Activated T-helper 1 cell treated with anti-CD3 and anti-CD28 coated beads, Interleukin-12 subunit alpha, Interleukin-12 subunit beta, Interleukin-2, Interleukin-4 antibody, amounts not matched to agents 30 ng/mL and 10 ng/mL and 1 ng/mL, durations not matched to agents 14 hours and 24 hours and 36 hours (primary cell): ENCODE measurements at regions not wholly inside any gene's neighbourhood (a gene's known extent, or its start where the extent isn't known, plus 50 kb on each side); places are given as distances from the start of the nearest gene placed in this dataset.
"Not testable (repeated sequence)": the region's sequence is repeated elsewhere in the genome, so short reads cannot be mapped to it uniquely, and the experiment has no call there.

Experiments
- DNase-seq: peaks from one replicate; pipeline ENCODE4 v3.0.0; 2021; ENCODE audit warnings: low spot score
- H3K27ac Mint-ChIP-seq: one replicate; pipeline ENCODE4 v1.8.0; 2021; ENCODE audit warnings: mild to moderate bottlenecking, mixed read lengths
- H3K27me3 Mint-ChIP-seq: one replicate; pipeline ENCODE4 v1.8.0; 2022; ENCODE audit warnings: mild to moderate bottlenecking, moderate library complexity, mixed read lengths; ENCODE audit not compliant: insufficient read depth
- H3K36me3 Mint-ChIP-seq: one replicate; pipeline ENCODE4 v1.8.0; 2021; ENCODE audit warnings: low read depth, mixed read lengths
- H3K4me1 Mint-ChIP-seq: one replicate; pipeline ENCODE4 v1.8.0; 2021; ENCODE audit warnings: low read depth, mixed read lengths
- H3K4me3 Mint-ChIP-seq: one replicate; pipeline ENCODE4 v1.8.0; 2021; ENCODE audit warnings: mild to moderate bottlenecking, moderate library complexity, mixed read lengths
- H3K9me3 Mint-ChIP-seq: one replicate; pipeline ENCODE4 v1.8.0; 2021; ENCODE audit warnings: mixed read lengths
- intact Hi-C: fragments of 100-400 bp; cut with micrococcal nuclease; formaldehyde crosslinking; loops from one replicate; pipeline ENCODE4 v1.15.1; 2024

DNA sequence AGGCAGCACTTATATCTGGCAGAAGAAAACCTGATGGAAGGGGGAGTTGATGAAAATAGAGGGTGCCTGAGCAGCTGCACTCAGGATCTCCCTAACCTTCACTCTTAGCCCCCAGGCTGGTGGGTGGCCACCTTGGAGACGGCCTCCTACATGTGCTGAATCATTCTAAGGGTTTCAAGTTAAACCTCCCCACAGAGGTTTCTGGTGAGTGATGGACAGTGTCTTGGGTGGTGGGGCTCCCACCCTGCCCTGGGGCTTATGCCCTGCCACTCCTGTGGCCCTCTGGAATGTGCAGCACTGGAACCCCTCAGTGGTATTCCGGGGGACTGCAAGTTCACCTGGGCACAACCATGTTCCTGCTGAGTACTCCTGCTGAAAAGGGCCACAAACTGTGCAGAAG is 357.2 kb downstream of the CD83 start:
- peaks cover 9% of the 10 kb centered on the region for H3K4me1 Mint-ChIP-seq
- no peaks in the 10 kb centered on the region for H3K27me3 Mint-ChIP-seq
- no peak overlapping the region for H3K27ac Mint-ChIP-seq
- peaks cover 5% of the 10 kb centered on the region for H3K9me3 Mint-ChIP-seq
- intact Hi-C loops: no loop called here
- H3K4me3 Mint-ChIP-seq: no peak overlapping the region
- DNase-seq: no peak
- H3K36me3 Mint-ChIP-seq: no peaks in the 10 kb centered on the region

DNA sequence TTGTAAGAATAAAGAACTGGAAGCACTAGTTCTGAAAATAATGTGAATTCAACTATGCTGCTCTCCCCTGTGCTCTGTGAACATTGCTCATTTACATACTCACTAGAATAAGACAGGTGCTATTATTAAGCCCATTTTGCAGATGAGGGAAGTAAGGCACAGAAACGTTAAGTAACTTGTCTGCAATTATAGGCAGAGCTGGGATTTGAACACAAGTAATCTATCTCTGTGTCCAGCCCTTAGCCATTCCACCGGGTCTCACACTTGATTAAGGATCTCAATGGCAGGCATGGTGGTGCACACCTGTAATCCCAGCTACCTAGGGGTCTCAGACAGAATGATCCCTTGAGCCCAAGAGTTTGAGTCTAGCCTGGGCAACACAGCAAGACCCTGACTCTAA is 357.7 kb downstream of the CD83 start:
- Mint-ChIP-seq H3K4me3 (no peak overlapping the region), H3K36me3 (no peaks in the 10 kb centered on the region)
- intact Hi-C loops: no loop called here

DNA sequence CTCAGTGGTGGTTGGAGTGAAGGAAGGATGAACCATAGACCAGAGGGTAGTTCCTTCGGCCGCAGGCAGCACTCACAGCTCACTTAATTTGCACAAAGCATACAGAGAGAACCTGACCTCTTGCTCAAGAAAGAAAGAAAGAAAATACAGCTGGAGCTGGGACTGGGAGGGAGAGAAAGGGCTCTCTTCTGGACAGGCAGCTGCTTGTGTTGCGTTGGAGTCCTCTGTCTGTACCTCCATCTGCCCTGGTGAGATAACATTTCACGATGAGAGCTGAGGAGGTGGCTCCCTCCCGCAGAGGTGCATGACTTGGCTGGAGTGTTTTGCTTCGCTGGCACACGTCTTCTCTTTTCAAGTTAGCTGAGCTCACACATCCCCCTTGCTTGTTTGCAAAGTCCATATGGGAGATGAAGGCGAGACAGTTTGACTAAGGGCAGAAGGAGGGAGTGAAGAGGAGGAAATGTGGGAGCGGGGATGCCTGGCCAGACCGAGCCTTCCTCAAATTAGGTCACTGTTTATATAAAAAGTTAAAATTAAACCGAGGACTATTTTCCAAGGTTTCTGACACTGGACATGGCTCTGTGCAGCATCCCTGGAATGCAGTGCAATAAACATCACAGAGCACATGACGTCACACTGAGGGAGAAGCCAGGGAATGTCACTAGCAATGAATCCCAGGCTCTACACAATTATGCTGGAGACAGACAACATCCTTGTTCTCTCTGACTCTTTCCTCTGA is 359.4 kb downstream of the CD83 start:
- Mint-ChIP-seq H3K9me3 (peaks cover 10% of the 10 kb centered on the region), H3K27ac (no peak overlapping the region), H3K4me1 (peaks cover 9% of the 10 kb centered on the region), H3K36me3 (no peaks in the 10 kb centered on the region), H3K4me3 (no peak overlapping the region), H3K27me3 (no peaks in the 10 kb centered on the region)
- DNase-seq: no peak
- intact Hi-C loops: no loop called here

More for the DNA sequence above, 357.7 kb downstream of the CD83 start:
- H3K4me1 Mint-ChIP-seq: peaks cover 9% of the 10 kb centered on the region
- no peak overlapping the region for H3K27ac Mint-ChIP-seq
- DNase-seq: no peak
- peaks cover 5% of the 10 kb centered on the region for H3K9me3 Mint-ChIP-seq
- H3K27me3 Mint-ChIP-seq: no peaks in the 10 kb centered on the region

DNA sequence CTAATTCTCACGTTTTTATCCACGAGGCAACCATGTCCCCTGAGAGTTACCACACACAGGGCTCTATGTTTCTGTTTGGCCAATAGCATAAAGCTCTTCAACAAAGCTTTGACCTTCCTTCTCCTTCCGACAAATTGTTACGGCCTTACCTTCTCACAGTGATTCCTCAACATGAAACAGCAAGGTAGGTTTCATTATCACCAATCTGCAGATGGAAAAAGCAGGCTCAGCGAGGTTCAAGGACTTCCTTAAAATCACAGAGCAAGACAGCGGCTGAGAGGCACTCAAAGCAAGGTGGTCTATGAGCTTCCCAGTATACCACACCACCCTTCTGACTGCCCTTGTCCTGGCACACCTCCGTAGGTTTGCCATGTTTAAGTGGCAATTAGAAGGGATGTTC is 360.0 kb downstream of the CD83 start:
- intact Hi-C loops: no loop called here
- H3K9me3 Mint-ChIP-seq: peaks cover 10% of the 10 kb centered on the region
- H3K36me3 Mint-ChIP-seq: no peaks in the 10 kb centered on the region
- peaks cover 9% of the 10 kb centered on the region for H3K4me1 Mint-ChIP-seq
- DNase-seq: no peak
- H3K27ac Mint-ChIP-seq: no peak overlapping the region
- H3K4me3 Mint-ChIP-seq: no peak overlapping the region
- H3K27me3 Mint-ChIP-seq: no peaks in the 10 kb centered on the region

DNA sequence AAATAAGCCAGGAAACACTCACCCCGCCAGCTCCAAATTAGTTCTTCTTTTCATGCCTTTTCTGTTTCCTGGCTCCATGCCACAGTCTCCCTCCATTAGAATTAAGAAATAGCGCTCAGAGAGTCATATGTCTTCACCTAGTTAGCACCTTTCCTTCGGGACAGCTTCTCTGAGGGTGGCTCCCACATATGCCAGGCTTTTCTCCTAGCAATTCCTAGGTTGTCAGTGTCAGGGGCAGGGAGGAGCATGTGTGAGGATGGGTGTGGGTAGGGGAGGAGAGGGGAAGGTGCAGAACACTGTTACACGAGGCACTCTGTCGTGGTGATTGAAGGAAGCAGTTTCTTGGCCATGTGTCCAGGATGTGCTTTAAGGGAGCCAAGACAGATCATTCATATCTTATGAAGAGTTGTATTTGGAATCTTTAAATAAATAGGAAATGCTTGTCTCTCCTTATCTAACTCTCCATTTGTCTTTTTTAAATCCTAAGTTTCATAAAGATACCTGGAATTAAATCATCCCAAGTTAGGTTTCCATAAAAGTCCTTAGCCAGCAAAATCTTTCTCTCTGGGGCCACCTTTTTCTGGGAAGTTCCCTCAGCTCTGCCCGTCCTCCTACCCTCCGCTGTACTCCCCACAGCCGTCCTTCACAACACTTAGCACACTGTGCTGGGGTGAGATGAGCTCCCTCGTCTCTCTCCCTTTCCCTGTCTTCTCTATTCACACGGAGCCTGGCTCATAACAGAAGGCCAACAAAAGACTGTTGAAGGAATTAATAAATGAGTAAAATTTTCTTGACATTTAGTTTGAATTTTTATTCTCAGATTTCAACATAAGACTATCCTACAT is 361.0 kb downstream of the CD83 start:
- DNase-seq: no peak
- Mint-ChIP-seq H3K4me3 (no peak overlapping the region), H3K36me3 (no peaks in the 10 kb centered on the region)

DNA sequence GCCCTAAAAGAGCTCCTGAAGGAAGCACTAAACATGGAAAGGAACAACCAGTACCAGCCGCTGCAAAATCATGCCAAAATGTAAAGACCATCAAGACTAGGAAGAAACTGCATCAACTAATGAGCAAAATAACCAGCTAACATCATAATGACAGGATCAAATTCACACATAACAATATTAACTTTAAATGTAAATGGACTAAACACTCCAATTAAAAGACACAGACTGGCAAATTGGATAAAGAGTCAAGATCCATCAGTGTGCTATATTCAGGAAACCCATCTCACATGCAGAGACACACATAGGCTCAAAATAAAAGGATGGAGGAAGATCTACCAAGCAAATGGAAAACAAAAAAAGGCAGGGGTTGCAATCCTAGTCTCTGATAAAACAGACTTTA is 364.4 kb downstream of the CD83 start:
- DNase-seq, H3K4me3 Mint-ChIP-seq, H3K4me1 Mint-ChIP-seq, H3K27me3 Mint-ChIP-seq, intact Hi-C loops, H3K27ac Mint-ChIP-seq, H3K36me3 Mint-ChIP-seq: not testable (repeated sequence)
- H3K9me3 Mint-ChIP-seq: peaks cover 16% of the 10 kb centered on the region

More for the DNA sequence above, 361.0 kb downstream of the CD83 start:
- Mint-ChIP-seq H3K4me1 (peaks cover 9% of the 10 kb centered on the region), H3K9me3 (peaks cover 10% of the 10 kb centered on the region), H3K27me3 (no peaks in the 10 kb centered on the region), H3K27ac (no peak overlapping the region)
- intact Hi-C loops: no loop called here

DNA sequence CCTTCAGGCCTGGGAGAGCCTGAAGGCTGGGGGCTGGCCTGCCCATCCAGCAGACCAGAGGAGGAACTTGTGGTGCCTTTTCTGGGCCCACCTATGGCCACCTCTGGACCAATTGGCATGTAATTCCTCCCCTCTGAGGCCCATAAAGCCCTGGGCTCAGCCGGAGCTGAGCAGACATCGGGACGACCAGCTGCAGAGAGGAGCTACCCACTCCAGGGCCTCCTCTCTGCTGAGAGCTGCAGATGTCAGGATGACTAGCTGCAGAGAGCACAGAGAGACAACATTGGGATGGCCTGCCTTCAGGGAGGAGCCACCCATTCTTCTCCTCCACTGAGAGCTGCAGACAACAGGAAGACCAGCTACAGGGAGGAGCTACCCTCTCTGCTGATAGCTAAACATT is 370.1 kb downstream of the CD83 start:
- no peak overlapping the region for H3K27ac Mint-ChIP-seq
- DNase-seq: no peak
- intact Hi-C loops: no loop called here
- peaks cover 11% of the 10 kb centered on the region for H3K9me3 Mint-ChIP-seq
- H3K4me3 Mint-ChIP-seq: no peak overlapping the region
- H3K27me3 Mint-ChIP-seq: no peaks in the 10 kb centered on the region
- H3K36me3 Mint-ChIP-seq: no peaks in the 10 kb centered on the region
- no peaks in the 10 kb centered on the region for H3K4me1 Mint-ChIP-seq

DNA sequence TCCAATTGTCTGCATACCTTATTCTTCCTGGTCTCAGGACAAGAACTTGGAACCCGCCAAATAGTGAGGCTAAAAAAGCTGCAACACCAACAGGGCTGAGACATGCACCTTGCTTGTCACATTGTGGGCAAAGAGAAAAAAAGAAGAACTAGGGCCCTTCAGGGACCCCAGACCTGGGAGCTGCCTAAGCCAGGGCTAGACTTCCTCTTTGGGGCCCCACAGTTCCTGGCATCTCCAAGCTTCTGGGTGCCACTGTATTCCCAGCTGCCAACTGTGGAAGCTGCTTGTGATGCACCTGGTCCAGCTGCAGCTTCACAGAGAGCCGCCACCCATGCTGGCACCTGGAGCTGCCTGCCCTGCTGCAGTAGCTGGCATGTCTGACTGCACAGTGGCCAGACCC is 370.6 kb downstream of the CD83 start:
- Mint-ChIP-seq H3K36me3 (no peaks in the 10 kb centered on the region), H3K27ac (no peak overlapping the region), H3K4me3 (no peak overlapping the region), H3K4me1 (no peaks in the 10 kb centered on the region), H3K9me3 (peaks cover 11% of the 10 kb centered on the region), H3K27me3 (no peaks in the 10 kb centered on the region)
- intact Hi-C loops: no loop called here
- no peak for DNase-seq

DNA sequence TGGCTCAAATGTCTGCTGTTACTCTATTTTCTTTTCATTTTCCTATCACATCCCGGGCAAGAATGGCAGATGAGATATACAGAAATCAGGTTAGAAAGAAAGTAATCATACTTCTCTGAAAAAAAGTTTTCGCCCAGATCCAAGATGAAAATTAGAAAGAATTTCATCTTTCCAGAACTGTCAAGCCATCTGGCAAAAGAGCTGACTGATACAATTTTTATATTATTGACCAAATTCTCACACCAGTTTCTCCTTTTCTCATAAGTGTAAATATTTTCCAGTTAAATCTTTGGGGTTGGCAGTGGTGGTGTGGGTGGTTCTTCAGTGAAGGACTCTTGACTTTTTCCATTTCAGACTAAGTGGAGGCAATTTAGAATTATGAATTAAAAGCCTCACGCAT is 371.9 kb downstream of the CD83 start:
- H3K27me3 Mint-ChIP-seq: no peaks in the 10 kb centered on the region
- H3K4me1 Mint-ChIP-seq: no peaks in the 10 kb centered on the region
- DNase-seq: no peak
- H3K36me3 Mint-ChIP-seq: no peaks in the 10 kb centered on the region
- H3K27ac Mint-ChIP-seq: no peak overlapping the region
- intact Hi-C loops: no loop called here
- no peak overlapping the region for H3K4me3 Mint-ChIP-seq
- H3K9me3 Mint-ChIP-seq: peaks cover 11% of the 10 kb centered on the region

DNA sequence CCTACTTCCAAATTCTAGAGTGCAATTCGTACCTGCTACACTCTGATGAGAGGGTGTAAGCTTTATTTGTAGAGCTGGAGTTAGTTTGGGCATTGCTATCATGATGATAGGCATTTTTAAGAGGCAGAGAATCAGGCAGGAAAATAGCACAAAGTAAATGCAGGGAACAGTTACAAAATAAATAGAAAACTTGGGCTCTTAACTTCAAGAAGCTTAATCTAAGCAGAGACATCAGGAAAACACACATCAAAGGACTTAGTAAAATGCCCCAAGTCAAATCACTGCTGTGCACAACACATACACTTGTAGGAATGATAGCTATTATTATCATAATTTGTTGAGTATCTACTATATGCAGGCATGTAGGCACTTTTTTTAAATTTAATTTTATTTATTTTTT is 381.2 kb downstream of the CD83 start:
- intact Hi-C loops: no loop called here
- Mint-ChIP-seq H3K9me3 (peaks cover 7% of the 10 kb centered on the region), H3K27me3 (peaks cover 9% of the 10 kb centered on the region), H3K36me3 (no peaks in the 10 kb centered on the region), H3K4me3 (no peak overlapping the region), H3K4me1 (no peaks in the 10 kb centered on the region), H3K27ac (no peak overlapping the region)
- DNase-seq: no peak

DNA sequence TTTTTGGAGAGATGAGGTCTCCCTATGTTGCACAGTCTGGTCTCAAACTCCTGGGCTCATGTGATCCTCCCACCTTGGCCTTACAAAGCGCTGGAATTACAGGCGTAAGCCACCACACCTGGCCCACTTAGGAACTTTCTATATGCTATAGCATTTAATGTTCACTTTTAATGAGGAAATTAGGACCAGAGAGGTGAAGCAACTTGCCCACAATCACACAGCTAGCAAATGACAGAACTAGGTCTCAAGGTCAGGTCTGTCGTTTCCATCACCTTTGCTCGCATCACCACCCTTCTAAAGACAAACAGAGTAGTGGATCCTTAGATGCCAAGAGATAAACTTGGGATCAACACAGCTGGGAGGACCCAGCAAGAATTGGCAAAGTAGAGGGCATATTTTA is 381.7 kb downstream of the CD83 start:
- Mint-ChIP-seq H3K4me1 (no peaks in the 10 kb centered on the region), H3K27me3 (peaks cover 9% of the 10 kb centered on the region), H3K4me3 (no peak overlapping the region), H3K27ac (no peak overlapping the region), H3K36me3 (no peaks in the 10 kb centered on the region), H3K9me3 (peaks cover 7% of the 10 kb centered on the region)
- no peak for DNase-seq
- intact Hi-C loops: no loop called here

DNA sequence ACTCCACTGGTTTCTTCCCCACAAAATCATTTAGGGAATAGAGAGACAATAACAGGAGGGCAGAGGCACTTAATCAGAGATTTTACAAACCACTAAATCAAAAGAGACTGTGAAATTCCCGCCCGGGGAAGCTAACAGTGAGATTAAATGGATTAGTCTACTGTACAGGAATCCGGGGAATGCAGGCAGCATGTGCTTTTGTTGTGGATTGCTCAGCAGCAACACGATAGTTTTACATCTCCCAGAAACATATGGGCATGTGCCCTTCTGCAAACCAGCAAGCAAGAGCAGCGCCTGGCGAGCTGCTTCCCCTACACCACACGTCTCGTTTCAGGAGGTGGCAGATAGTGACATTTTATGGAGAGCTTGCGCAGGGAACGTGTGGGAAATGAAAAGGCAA is 382.3 kb downstream of the CD83 start:
- H3K4me3 Mint-ChIP-seq: no peak overlapping the region
- H3K27ac Mint-ChIP-seq: no peak overlapping the region
- H3K36me3 Mint-ChIP-seq: no peaks in the 10 kb centered on the region
- H3K4me1 Mint-ChIP-seq: no peaks in the 10 kb centered on the region
- H3K9me3 Mint-ChIP-seq: peaks cover 7% of the 10 kb centered on the region
- no peak for DNase-seq
- intact Hi-C loops: no loop called here
- H3K27me3 Mint-ChIP-seq: peaks cover 9% of the 10 kb centered on the region

DNA sequence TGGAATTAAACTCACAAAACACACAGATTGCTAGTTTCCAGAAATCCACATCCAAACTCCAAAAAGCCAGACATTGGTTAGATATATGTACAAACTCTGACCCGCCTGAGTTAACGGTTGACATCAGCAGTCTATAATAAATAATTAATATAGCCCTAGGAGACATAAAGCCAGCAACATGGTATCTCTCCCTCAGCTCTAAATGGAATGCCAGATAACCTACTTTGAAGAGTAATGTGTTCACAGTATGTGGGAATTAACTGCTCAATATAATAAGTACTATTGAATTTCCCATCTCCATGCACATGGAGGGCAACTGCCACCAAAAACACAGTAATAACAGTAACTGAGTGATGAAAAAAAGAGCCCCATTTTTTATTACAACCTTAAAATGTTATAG is 383.2 kb downstream of the CD83 start:
- Mint-ChIP-seq H3K4me1 (no peaks in the 10 kb centered on the region), H3K36me3 (no peaks in the 10 kb centered on the region), H3K4me3 (no peak overlapping the region), H3K27ac (no peak overlapping the region), H3K27me3 (peaks cover 2% of the 10 kb centered on the region), H3K9me3 (peaks cover 7% of the 10 kb centered on the region)
- DNase-seq: no peak
- intact Hi-C loops: no loop called here
